ENCODE measurements at regions not wholly inside any gene's neighbourhood (a gene's known extent, or its start where the extent isn't known, plus 50 kb on each side); places are given as distances from the start of the nearest gene placed in this dataset.

GRCh38 chr7:16040346-16040745, 353.9 kb upstream of the MEOX2 start:
- Mint-ChIP-seq H3K27me3 (no peaks in the 10 kb centered on the region), H3K36me3 (ENCODE audit: low read depth) (no peaks in the 10 kb centered on the region), H3K9me3 (no peaks in the 10 kb centered on the region), H3K4me1 (no peaks in the 10 kb centered on the region), H3K4me3 (no peak overlapping the region), H3K27ac (no peak overlapping the region)
- DNase-seq = no peak
- ChIA-PET POLR2A (no interaction called here), CTCF (no interaction called here)

- Mint-ChIP-seq H3K4me1 (no peaks in the 10 kb centered on the region), H3K27ac (no peak overlapping the region), H3K9me3 (no peaks in the 10 kb centered on the region), H3K36me3 (ENCODE audit: low read depth) (no peaks in the 10 kb centered on the region), H3K4me3 (no peak overlapping the region), H3K27me3 (no peaks in the 10 kb centered on the region)
- ChIA-PET CTCF (no interaction called here), POLR2A (no interaction called here)
- DNase-seq = no peak
Measured at GRCh38 chr7:16038906-16039305, 352.4 kb upstream of the MEOX2 start.

GRCh38 chr7:16035392-16035791, 348.9 kb upstream of the MEOX2 start:
- H3K4me1 Mint-ChIP-seq = no peaks in the 10 kb centered on the region
- CTCF ChIA-PET = no interaction called here

GRCh38 chr7:16034866-16035265, 348.4 kb upstream of the MEOX2 start:
- CTCF ChIA-PET = no interaction called here

More at GRCh38 chr7:16035392-16035791, 348.9 kb upstream of the MEOX2 start:
- H3K4me3 Mint-ChIP-seq = no peak overlapping the region
- DNase-seq = no peak
- no peak overlapping the region for H3K27ac Mint-ChIP-seq
- no peaks in the 10 kb centered on the region for H3K27me3 Mint-ChIP-seq
- no peaks in the 10 kb centered on the region for H3K9me3 Mint-ChIP-seq
- H3K36me3 Mint-ChIP-seq (ENCODE audit: low read depth) = no peaks in the 10 kb centered on the region
- POLR2A ChIA-PET = no interaction called here

GRCh38 chr7:16034353-16034752, 347.9 kb upstream of the MEOX2 start:
- ChIA-PET POLR2A (no interaction called here), CTCF (no interaction called here)
- no peak overlapping the region for H3K4me3 Mint-ChIP-seq
- no peaks in the 10 kb centered on the region for H3K9me3 Mint-ChIP-seq
- DNase-seq = no peak
- no peaks in the 10 kb centered on the region for H3K27me3 Mint-ChIP-seq
- no peak overlapping the region for H3K27ac Mint-ChIP-seq
- H3K4me1 Mint-ChIP-seq = no peaks in the 10 kb centered on the region
- H3K36me3 Mint-ChIP-seq (ENCODE audit: low read depth) = no peaks in the 10 kb centered on the region

More at GRCh38 chr7:16034866-16035265, 348.4 kb upstream of the MEOX2 start:
- H3K4me1 Mint-ChIP-seq = no peaks in the 10 kb centered on the region
- H3K36me3 Mint-ChIP-seq (ENCODE audit: low read depth) = no peaks in the 10 kb centered on the region
- H3K27me3 Mint-ChIP-seq = no peaks in the 10 kb centered on the region
- POLR2A ChIA-PET = no interaction called here
- no peaks in the 10 kb centered on the region for H3K9me3 Mint-ChIP-seq
- no peak for DNase-seq
- no peak overlapping the region for H3K4me3 Mint-ChIP-seq
- no peak overlapping the region for H3K27ac Mint-ChIP-seq

GRCh38 chr7:16033233-16033632, 346.8 kb upstream of the MEOX2 start:
- ChIA-PET CTCF (no interaction called here), POLR2A (no interaction called here)
- Mint-ChIP-seq H3K27me3 (no peaks in the 10 kb centered on the region), H3K4me3 (no peak overlapping the region), H3K27ac (no peak overlapping the region), H3K4me1 (no peaks in the 10 kb centered on the region), H3K9me3 (no peaks in the 10 kb centered on the region), H3K36me3 (ENCODE audit: low read depth) (no peaks in the 10 kb centered on the region)
- no peak for DNase-seq

GRCh38 chr7:16028636-16029035, 342.2 kb upstream of the MEOX2 start:
- ChIA-PET CTCF (no interaction called here), POLR2A (no interaction called here)
- DNase-seq = no peak
- Mint-ChIP-seq H3K27me3 (no peaks in the 10 kb centered on the region), H3K36me3 (ENCODE audit: low read depth) (no peaks in the 10 kb centered on the region), H3K4me1 (no peaks in the 10 kb centered on the region), H3K9me3 (no peaks in the 10 kb centered on the region), H3K4me3 (no peak overlapping the region), H3K27ac (no peak overlapping the region)

- H3K4me3 Mint-ChIP-seq = no peak overlapping the region
- no peaks in the 10 kb centered on the region for H3K4me1 Mint-ChIP-seq
- no peaks in the 10 kb centered on the region for H3K27me3 Mint-ChIP-seq
- POLR2A ChIA-PET = no interaction called here
- CTCF ChIA-PET = no interaction called here
- H3K27ac Mint-ChIP-seq = no peak overlapping the region
- H3K9me3 Mint-ChIP-seq = no peaks in the 10 kb centered on the region
- no peak for DNase-seq
- no peaks in the 10 kb centered on the region for H3K36me3 Mint-ChIP-seq (ENCODE audit: low read depth)
Measured at GRCh38 chr7:16028103-16028502, 341.6 kb upstream of the MEOX2 start.

- Mint-ChIP-seq H3K9me3 (no peaks in the 10 kb centered on the region), H3K27me3 (no peaks in the 10 kb centered on the region), H3K27ac (no peak overlapping the region), H3K4me3 (no peak overlapping the region), H3K36me3 (ENCODE audit: low read depth) (no peaks in the 10 kb centered on the region), H3K4me1 (no peaks in the 10 kb centered on the region)
- DNase-seq = no peak
- ChIA-PET CTCF (no interaction called here), POLR2A (no interaction called here)
Measured at GRCh38 chr7:16027396-16027795, 340.9 kb upstream of the MEOX2 start.

GRCh38 chr7:16026253-16027020, 340.0 kb upstream of the MEOX2 start:
- Mint-ChIP-seq H3K36me3 (ENCODE audit: low read depth) (no peaks in the 10 kb centered on the region), H3K27me3 (no peaks in the 10 kb centered on the region), H3K27ac (no peak overlapping the region), H3K4me3 (no peak overlapping the region), H3K4me1 (no peaks in the 10 kb centered on the region), H3K9me3 (no peaks in the 10 kb centered on the region)
- ChIA-PET CTCF (no interaction called here), POLR2A (no interaction called here)
- DNase-seq = no peak

- Mint-ChIP-seq H3K27me3 (no peaks in the 10 kb centered on the region), H3K4me1 (no peaks in the 10 kb centered on the region), H3K36me3 (ENCODE audit: low read depth) (no peaks in the 10 kb centered on the region), H3K27ac (no peak overlapping the region), H3K4me3 (no peak overlapping the region), H3K9me3 (no peaks in the 10 kb centered on the region)
- POLR2A ChIA-PET = no interaction called here
- CTCF ChIA-PET = no interaction called here
- DNase-seq = no peak
Measured at GRCh38 chr7:16025696-16026095, 339.2 kb upstream of the MEOX2 start.

GRCh38 chr7:16023503-16023902, 337.0 kb upstream of the MEOX2 start:
- no peaks in the 10 kb centered on the region for H3K4me1 Mint-ChIP-seq
- DNase-seq = no peak
- no peak overlapping the region for H3K27ac Mint-ChIP-seq
- no peak overlapping the region for H3K4me3 Mint-ChIP-seq
- H3K27me3 Mint-ChIP-seq = no peaks in the 10 kb centered on the region
- no peaks in the 10 kb centered on the region for H3K36me3 Mint-ChIP-seq (ENCODE audit: low read depth)
- no peaks in the 10 kb centered on the region for H3K9me3 Mint-ChIP-seq
- POLR2A ChIA-PET = no interaction called here
- CTCF ChIA-PET = no interaction called here

GRCh38 chr7:16023046-16023445, 336.6 kb upstream of the MEOX2 start:
- CTCF ChIA-PET = no interaction called here
- Mint-ChIP-seq H3K27ac (no peak overlapping the region), H3K4me3 (no peak overlapping the region), H3K4me1 (no peaks in the 10 kb centered on the region), H3K36me3 (ENCODE audit: low read depth) (no peaks in the 10 kb centered on the region), H3K9me3 (no peaks in the 10 kb centered on the region), H3K27me3 (no peaks in the 10 kb centered on the region)
- POLR2A ChIA-PET = no interaction called here
- DNase-seq = no peak

GRCh38 chr7:16021851-16022250, 335.4 kb upstream of the MEOX2 start:
- Mint-ChIP-seq H3K27ac (no peak overlapping the region), H3K36me3 (ENCODE audit: low read depth) (no peaks in the 10 kb centered on the region), H3K4me1 (no peaks in the 10 kb centered on the region), H3K27me3 (no peaks in the 10 kb centered on the region), H3K9me3 (no peaks in the 10 kb centered on the region), H3K4me3 (no peak overlapping the region)
- no peak for DNase-seq
- CTCF ChIA-PET = no interaction called here
- POLR2A ChIA-PET = no interaction called here

GRCh38 chr7:16015981-16016380, 329.5 kb upstream of the MEOX2 start:
- ChIA-PET CTCF (no interaction called here), POLR2A (no interaction called here)
- DNase-seq = no peak
- Mint-ChIP-seq H3K27me3 (no peaks in the 10 kb centered on the region), H3K36me3 (ENCODE audit: low read depth) (no peaks in the 10 kb centered on the region), H3K4me1 (no peaks in the 10 kb centered on the region), H3K27ac (no peak overlapping the region), H3K4me3 (no peak overlapping the region), H3K9me3 (no peaks in the 10 kb centered on the region)

All from activated CD4-positive, alpha-beta memory T cell treated with anti-CD3 and anti-CD28 coated beads, Interleukin-2, amount 10 ng/mL, durations not matched to agents 7 days and 5 days (primary cell).